ENCODE measurements at regions not wholly inside any gene's neighbourhood (a gene's known extent, or its start where the extent isn't known, plus 50 kb on each side); places are given as distances from the start of the nearest gene placed in this dataset.

- intact Hi-C loops (cut with DNase I; ENCODE audit: low total_unique reads) = no loop called here
- WGBS, 2 donors = 80 to 83% methylated on average over 15 to 17 of the region's 17 CpGs
These were observed 68.5 kb upstream of the ADGRA1 start for GRCh38 chr10:133019191-133019590.

GRCh38 chr10:133018491-133018890, 69.2 kb upstream of the ADGRA1 start:
- intact Hi-C loops (cut with DNase I; ENCODE audit: low total_unique reads) = no loop called here
- no peak overlapping the region for H3K4me3 ChIP-seq (ENCODE audit: low read depth, poor library complexity, severe bottlenecking)
- TF ChIP-seq CTCF (IDR thresholded peaks at IDR 0.05) = no peak
- no peak for TF ChIP-seq POLR2A (IDR thresholded peaks at IDR 0.05)
- WGBS, 2 donors = 86 to 87% methylated on average over 20 to 24 of the region's 24 CpGs
- DNase-seq (ENCODE audit: low spot score in 2 of 2) = no peak

More at GRCh38 chr10:133019191-133019590, 68.5 kb upstream of the ADGRA1 start:
- H3K4me3 ChIP-seq (ENCODE audit: low read depth, poor library complexity, severe bottlenecking) = no peak overlapping the region
- DNase-seq (ENCODE audit: low spot score in 2 of 2) = no peak
- no peak for TF ChIP-seq POLR2A (IDR thresholded peaks at IDR 0.05)
- no peak for TF ChIP-seq CTCF (IDR thresholded peaks at IDR 0.05)

GRCh38 chr10:133017203-133017601, 70.5 kb upstream of the ADGRA1 start:
- no peak for TF ChIP-seq POLR2A (IDR thresholded peaks at IDR 0.05)
- 95 to 96% methylated on average over 19 to 27 of the region's 27 CpGs for WGBS, 2 donors
- DNase-seq (ENCODE audit: low spot score in 2 of 2) = no peak
- no peak overlapping the region for H3K4me3 ChIP-seq (ENCODE audit: low read depth, poor library complexity, severe bottlenecking)
- intact Hi-C loops (cut with DNase I; ENCODE audit: low total_unique reads) = no loop called here

GRCh38 chr10:133016493-133017202, 71.1 kb upstream of the ADGRA1 start:
- 92 to 95% methylated on average over 45 of the region's 45 CpGs for WGBS, 2 donors
- no peak for DNase-seq (ENCODE audit: low spot score in 2 of 2)
- intact Hi-C loops (cut with DNase I; ENCODE audit: low total_unique reads) = no loop called here
- no peak for TF ChIP-seq CTCF (IDR thresholded peaks at IDR 0.05)
- TF ChIP-seq POLR2A (IDR thresholded peaks at IDR 0.05) = no peak
- H3K4me3 ChIP-seq (ENCODE audit: low read depth, poor library complexity, severe bottlenecking) = no peak overlapping the region

GRCh38 chr10:133015816-133016462, 71.8 kb upstream of the ADGRA1 start:
- TF ChIP-seq CTCF (IDR thresholded peaks at IDR 0.05) (no peak), POLR2A (IDR thresholded peaks at IDR 0.05) (no peak)
- WGBS, 2 donors = 84 to 91% methylated on average over 26 to 29 of the region's 34 CpGs
- intact Hi-C loops (cut with DNase I; ENCODE audit: low total_unique reads) = no loop called here
- DNase-seq (ENCODE audit: low spot score in 2 of 2) = no peak
- H3K4me3 ChIP-seq (ENCODE audit: low read depth, poor library complexity, severe bottlenecking) = no peak overlapping the region

GRCh38 chr10:133015321-133015720, 72.4 kb upstream of the ADGRA1 start:
- intact Hi-C loops (cut with DNase I; ENCODE audit: low total_unique reads) = no loop called here
- TF ChIP-seq CTCF (IDR thresholded peaks at IDR 0.05) (no peak), POLR2A (IDR thresholded peaks at IDR 0.05) (no peak)
- DNase-seq (ENCODE audit: low spot score in 2 of 2) = no peak
- no peak overlapping the region for H3K4me3 ChIP-seq (ENCODE audit: low read depth, poor library complexity, severe bottlenecking)
- 81 to 86% methylated on average over 18 of the region's 18 CpGs for WGBS, 2 donors
